Spinal cord (tissue), 9 donors: ENCODE measurements at regions not wholly inside any gene's neighbourhood (a gene's known extent, or its start where the extent isn't known, plus 50 kb on each side); places are given as distances from the start of the nearest gene placed in this dataset.
"Not testable (repeated sequence)": the region's sequence is repeated elsewhere in the genome, so short reads cannot be mapped to it uniquely, and the experiment has no call there.

Experiments
- DNase-seq, 6 donors: peaks; one replicate each; pipeline versions ENCODE4 v3.0.0 to v3.0.0-alpha.2; 2013 to 2015; ENCODE audit warnings: low spot score in 6 of 6, low read depth in 4 of 6
- H3K27ac ChIP-seq: one replicate; pipeline ENCODE4 v1.5.1; 2013; ENCODE audit warnings: low read depth, low read length, control low read depth
- H3K27me3 ChIP-seq: one replicate; pipeline ENCODE4 v1.6.1; 2013; ENCODE audit warnings: low read length; ENCODE audit not compliant: control insufficient read depth, insufficient read depth
- H3K36me3 ChIP-seq: one replicate; pipeline ENCODE4 v1.6.1; 2013; ENCODE audit warnings: low read length; ENCODE audit not compliant: control insufficient read depth, insufficient read depth
- H3K4me1 ChIP-seq: one replicate; pipeline ENCODE4 v1.6.1; 2013; ENCODE audit warnings: low read length; ENCODE audit not compliant: control insufficient read depth, insufficient read depth
- H3K4me3 ChIP-seq: one replicate; pipeline ENCODE4 v1.5.1; 2013; ENCODE audit warnings: low read depth, low read length, control low read depth
- H3K9me3 ChIP-seq: one replicate; pipeline ENCODE4 v1.6.1; 2013; ENCODE audit warnings: low read length; ENCODE audit not compliant: control insufficient read depth, insufficient read depth
- WGBS: methylation state at CpG from one replicate; pipeline ENCODE4 v1.1.5; 2013; ENCODE audit warnings: missing lambda C conversion rate; ENCODE audit not compliant: insufficient coverage; 5-methylcytosine and 5-hydroxymethylcytosine counted together
- donor health status: healthy.

DNA sequence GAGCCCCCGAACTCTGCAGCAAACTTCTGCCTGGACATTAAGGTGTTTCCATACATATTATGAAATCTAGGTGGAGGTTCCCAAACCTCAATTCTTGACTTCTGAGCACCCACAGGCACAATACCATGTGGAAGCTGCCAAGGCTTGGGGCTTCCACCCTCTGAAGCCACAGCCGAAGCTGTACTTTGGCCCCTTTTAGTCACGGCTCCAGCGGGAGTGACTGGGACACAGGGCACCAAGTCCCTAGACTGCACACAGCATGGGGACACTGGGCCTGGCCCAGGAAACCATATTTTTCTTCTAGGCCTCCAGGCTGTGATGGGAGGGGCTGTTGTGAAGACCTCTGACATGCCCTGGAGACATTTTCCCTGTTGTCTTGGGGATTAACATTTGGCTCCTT, 373.8 kb downstream of the ZNF674 start:
- not testable (repeated sequence) for H3K36me3 ChIP-seq, H3K9me3 ChIP-seq, H3K4me1 ChIP-seq, H3K27ac ChIP-seq, DNase-seq, H3K4me3 ChIP-seq, H3K27me3 ChIP-seq
- 93% methylated on average over 3 of the region's 4 CpGs for WGBS

DNA sequence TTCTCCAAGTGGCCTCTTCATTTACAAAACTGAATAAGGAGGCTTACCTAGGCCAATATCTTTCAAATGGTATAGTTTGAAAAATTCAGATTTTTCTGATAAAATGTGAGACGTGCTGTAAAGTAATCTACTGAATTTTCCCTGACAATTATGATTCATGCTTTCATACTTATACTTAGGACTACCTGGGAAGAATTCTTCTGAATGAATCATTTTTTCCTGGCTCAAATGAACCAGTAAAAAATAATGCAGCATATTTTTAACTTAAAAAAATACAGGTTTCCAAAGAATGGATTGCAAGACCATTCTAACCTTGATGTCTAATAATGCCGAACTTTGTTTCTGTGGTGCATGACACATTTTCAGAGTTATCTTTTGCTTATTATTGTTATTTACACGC, 375.4 kb downstream of the ZNF674 start:
- Histone ChIP-seq H3K27me3 (no peaks in the 10 kb centered on the region), H3K36me3 (no peaks in the 10 kb centered on the region), H3K27ac (no peak overlapping the region), H3K9me3 (no peaks in the 10 kb centered on the region), H3K4me3 (no peak overlapping the region), H3K4me1 (no peaks in the 10 kb centered on the region)
- DNase-seq: no peak
- WGBS: no CpG with 5 or more reads among the region's 3 CpGs

DNA sequence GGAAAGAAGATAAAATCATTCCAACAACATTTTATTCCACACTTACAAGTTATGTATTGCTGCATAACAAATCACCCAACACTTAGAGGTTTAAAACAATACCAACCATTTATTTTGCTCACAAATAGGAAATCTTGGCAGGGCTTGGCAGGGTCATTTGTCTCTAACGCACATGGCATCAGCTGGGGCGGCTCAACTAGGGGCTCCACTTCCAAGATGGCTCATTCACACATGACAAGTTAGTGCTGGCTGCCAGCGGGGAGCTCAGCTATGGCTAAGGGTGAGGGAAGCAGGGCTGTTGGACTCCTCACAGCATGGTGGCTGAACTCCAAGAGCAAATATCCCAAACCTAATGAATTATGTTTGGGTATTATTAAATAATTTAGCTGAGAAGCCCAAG, 377.0 kb downstream of the ZNF674 start:
- Histone ChIP-seq H3K27me3 (no peaks in the 10 kb centered on the region), H3K4me1 (no peaks in the 10 kb centered on the region), H3K4me3 (no peak overlapping the region), H3K27ac (no peak overlapping the region), H3K9me3 (no peaks in the 10 kb centered on the region), H3K36me3 (no peaks in the 10 kb centered on the region)
- peak in 2 of 6 donors; percentile 8 to 23 for DNase-seq
- 67% methylated on average over 1 of the region's 3 CpGs for WGBS

DNA sequence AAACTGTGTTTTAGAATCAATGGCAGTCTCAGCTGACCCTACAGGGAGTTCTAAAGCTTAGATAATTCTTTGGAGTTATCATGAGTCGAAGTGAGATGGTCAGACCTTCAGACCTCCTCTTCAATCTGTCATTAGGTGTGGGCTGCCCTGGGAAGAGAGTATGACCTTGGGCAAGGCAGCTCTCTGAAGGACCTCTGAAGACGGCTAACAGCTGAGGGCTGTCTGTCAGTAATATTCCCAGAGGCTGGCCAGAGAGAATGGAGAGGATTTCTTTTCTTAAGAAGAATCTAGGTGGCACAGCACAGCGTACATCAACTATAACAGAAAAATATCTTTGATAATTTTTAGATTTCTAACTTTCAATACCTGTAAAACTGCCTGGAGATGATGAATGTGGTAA, 379.4 kb downstream of the ZNF674 start:
- Histone ChIP-seq H3K27me3 (no peaks in the 10 kb centered on the region), H3K4me1 (no peaks in the 10 kb centered on the region), H3K9me3 (no peaks in the 10 kb centered on the region), H3K4me3 (no peak overlapping the region), H3K27ac (no peak overlapping the region), H3K36me3 (no peaks in the 10 kb centered on the region)
- WGBS: 51% methylated on average over 2 of the region's 3 CpGs
- no peak for DNase-seq

DNA sequence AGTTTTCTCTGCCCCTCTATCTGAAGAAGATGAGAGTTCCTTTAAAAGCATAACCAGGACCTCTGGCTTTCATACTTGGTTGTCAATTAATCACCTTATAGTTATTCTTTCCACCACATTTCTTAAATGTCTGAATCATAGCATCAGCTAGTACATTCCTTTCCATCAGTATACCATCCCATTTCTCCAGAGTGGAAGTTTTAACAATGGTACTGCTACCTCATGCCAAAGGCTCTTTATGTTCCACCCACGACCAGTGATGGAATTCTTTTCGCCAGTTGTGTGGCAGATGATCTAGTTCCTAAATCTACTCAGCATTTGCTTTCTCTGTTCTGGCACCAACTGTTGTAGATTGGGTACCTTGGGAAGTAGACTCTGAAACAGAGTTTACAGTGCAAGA, 379.8 kb downstream of the ZNF674 start:
- no CpG with 5 or more reads among the region's 2 CpGs for WGBS
- H3K4me3 ChIP-seq: no peak overlapping the region
- DNase-seq: no peak
- H3K4me1 ChIP-seq: no peaks in the 10 kb centered on the region
- H3K27ac ChIP-seq: no peak overlapping the region
- H3K9me3 ChIP-seq: no peaks in the 10 kb centered on the region
- no peaks in the 10 kb centered on the region for H3K27me3 ChIP-seq
- H3K36me3 ChIP-seq: no peaks in the 10 kb centered on the region

DNA sequence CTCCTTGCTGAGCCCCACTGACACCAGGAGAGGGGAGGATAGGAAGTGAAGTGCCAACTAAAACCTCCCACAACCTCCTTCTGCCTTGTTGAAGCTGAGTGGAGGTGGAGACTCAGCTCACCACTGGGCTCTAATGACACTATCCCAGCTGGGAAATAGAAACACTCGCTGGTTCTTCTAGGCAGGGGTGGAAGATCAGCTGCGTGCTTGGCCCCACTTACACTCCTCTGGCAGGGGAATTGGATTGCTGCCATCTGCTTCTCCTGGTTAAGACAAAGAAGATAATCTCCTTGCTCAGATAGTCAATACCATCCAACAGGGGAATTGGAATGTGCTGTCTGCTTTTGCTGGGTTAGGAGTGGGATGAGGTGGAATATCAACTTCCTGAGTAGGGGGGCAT, 392.5 kb downstream of the ZNF674 start:
- Histone ChIP-seq H3K27ac (no peak overlapping the region), H3K36me3 (no peaks in the 10 kb centered on the region), H3K27me3 (no peaks in the 10 kb centered on the region), H3K9me3 (no peaks in the 10 kb centered on the region), H3K4me1 (no peaks in the 10 kb centered on the region), H3K4me3 (no peak overlapping the region)
- DNase-seq: peak in 1 of 6 donors; percentile 8
- 100% methylated on average over 1 of the region's 2 CpGs for WGBS

DNA sequence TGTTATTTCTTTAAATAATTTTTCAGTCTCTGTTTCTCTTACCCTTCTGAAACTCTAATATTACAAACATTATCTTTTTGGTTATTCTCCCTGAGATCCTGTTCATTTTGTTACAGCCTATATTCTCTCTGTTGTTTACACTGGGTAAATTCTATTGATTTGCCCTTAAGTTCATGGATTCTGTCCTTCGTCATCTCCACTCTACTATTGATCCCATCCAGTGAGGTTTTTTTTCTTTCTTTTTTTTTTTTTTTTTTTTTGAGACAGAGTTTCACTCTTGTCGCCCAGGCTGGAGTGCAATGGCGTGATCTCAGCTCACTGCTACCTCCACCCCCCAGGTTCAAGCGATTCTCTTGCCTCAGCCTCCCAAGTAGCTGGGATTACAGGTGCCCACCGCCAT, 393.9 kb downstream of the ZNF674 start:
- H3K27ac ChIP-seq, H3K4me3 ChIP-seq, H3K4me1 ChIP-seq, H3K9me3 ChIP-seq, DNase-seq, H3K36me3 ChIP-seq, H3K27me3 ChIP-seq: not testable (repeated sequence)
- 80% methylated on average over 1 of the region's 5 CpGs for WGBS

DNA sequence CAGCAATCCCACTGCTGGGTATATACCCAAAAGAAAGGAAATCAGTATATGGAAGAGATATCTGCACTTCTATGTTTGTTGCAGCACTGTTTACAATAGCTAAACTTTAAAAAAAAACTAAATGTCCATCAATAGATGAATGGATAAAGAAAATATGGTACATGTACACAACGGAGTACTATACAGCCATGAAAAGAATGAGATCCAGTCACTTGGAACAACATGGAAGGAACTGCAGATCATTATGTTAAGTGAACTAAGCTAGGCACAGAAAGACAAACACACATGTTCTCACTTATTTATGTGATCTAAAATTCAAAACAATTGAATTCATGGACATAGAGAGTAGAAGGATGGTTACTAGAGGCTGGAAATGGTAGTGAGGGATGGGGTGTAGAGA, 400.7 kb downstream of the ZNF674 start:
- Histone ChIP-seq H3K27ac (no peak overlapping the region), H3K4me3 (no peak overlapping the region), H3K4me1 (no peaks in the 10 kb centered on the region), H3K9me3 (peaks cover 2% of the 10 kb centered on the region), H3K36me3 (no peaks in the 10 kb centered on the region), H3K27me3 (no peaks in the 10 kb centered on the region)
- WGBS: no CpG with 5 or more reads among the region's 1 CpG
- no peak for DNase-seq

DNA sequence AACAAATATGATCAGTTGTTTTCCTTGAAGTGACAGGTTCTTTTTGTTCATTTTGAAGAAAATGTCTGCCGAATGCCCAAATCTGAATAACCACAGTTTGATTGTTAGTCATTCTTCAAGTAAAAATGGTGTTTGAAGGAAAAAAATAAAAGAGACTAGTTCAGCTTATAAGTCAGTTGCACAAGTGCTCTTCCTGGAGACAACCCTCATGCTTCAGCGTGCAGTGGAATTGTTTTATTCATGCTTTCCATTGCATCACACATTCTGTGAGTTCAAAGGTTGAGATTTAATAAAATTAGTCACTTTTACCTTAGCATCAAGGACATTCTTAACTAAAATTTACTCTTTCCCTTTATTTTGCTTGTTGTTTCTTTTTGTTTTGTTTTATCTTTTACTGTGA, 404.9 kb downstream of the ZNF674 start:
- H3K27ac ChIP-seq: no peak overlapping the region
- H3K9me3 ChIP-seq: peaks cover 2% of the 10 kb centered on the region
- no peaks in the 10 kb centered on the region for H3K27me3 ChIP-seq
- no peaks in the 10 kb centered on the region for H3K4me1 ChIP-seq
- WGBS: no CpG with 5 or more reads among the region's 2 CpGs
- H3K36me3 ChIP-seq: no peaks in the 10 kb centered on the region
- no peak for DNase-seq
- H3K4me3 ChIP-seq: no peak overlapping the region

DNA sequence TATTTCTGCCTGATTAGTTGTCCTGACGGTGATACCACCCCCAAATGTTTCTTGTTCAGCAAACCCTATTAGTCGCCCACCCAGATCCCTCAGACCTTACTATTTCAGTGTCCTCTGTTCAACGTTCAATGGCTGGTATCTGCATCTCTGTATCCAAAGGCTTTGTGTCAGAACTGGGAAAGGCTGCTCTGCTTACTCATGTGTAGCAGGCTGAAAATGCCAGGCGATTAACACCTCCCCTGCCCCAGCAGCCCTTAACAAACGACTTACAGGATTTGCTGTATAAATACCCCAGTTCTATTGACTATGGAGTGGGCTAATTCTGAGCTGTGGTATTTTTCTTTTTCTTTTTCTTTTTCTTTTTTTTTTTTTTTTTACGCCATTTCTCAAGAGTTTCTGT, 415.0 kb downstream of the ZNF674 start:
- no peaks in the 10 kb centered on the region for H3K9me3 ChIP-seq
- H3K27ac ChIP-seq: no peak overlapping the region
- H3K4me3 ChIP-seq: no peak overlapping the region
- DNase-seq: peak in 2 of 6 donors; percentile 3 to 25
- H3K4me1 ChIP-seq: no peaks in the 10 kb centered on the region
- H3K36me3 ChIP-seq: no peaks in the 10 kb centered on the region
- H3K27me3 ChIP-seq: no peaks in the 10 kb centered on the region
- 33% methylated on average over 2 of the region's 6 CpGs for WGBS
